Stimulated activated naive B cell treated with anti-CD40 and anti-IgM and Interleukin-4, amounts not matched to agents 10 μg/mL and 1 μg/mL and 100 μg/mL, for 72 hours (primary cell): ENCODE measurements at regions not wholly inside any gene's neighbourhood (a gene's known extent, or its start where the extent isn't known, plus 50 kb on each side); places are given as distances from the start of the nearest gene placed in this dataset.

Experiments
- ATAC-seq, 2 donors: fragments of 150-1000 bp; cut with Tn5 transposase; replicated peaks; 2 replicates each; pipeline ENCODE4 v1.10.0; 2021; ENCODE audit warnings: moderate library complexity in 1 of 2
- DNase-seq: peaks from one replicate; pipeline ENCODE4 v3.0.0; 2021
- H3K27ac Mint-ChIP-seq: one replicate; pipeline ENCODE4 v1.8.0; 2022; ENCODE audit warnings: mild to moderate bottlenecking, mixed read lengths
- H3K27me3 Mint-ChIP-seq, 2 donors: one replicate each; pipeline ENCODE4 v1.8.0; 2022; ENCODE audit warnings: mixed read lengths in 2 of 2
- H3K36me3 Mint-ChIP-seq, 2 donors: one replicate each; pipeline ENCODE4 v1.8.0; 2022; ENCODE audit warnings: mixed read lengths in 2 of 2, mild to moderate bottlenecking in 1 of 2
- H3K4me1 Mint-ChIP-seq, 2 donors: one replicate each; pipeline ENCODE4 v1.8.0; 2022; ENCODE audit warnings: mixed read lengths in 2 of 2, mild to moderate bottlenecking in 1 of 2
- H3K4me3 Mint-ChIP-seq, 2 donors: one replicate each; pipeline ENCODE4 v1.8.0; 2022; ENCODE audit warnings: mild to moderate bottlenecking in 2 of 2, mixed read lengths in 2 of 2, moderate library complexity in 1 of 2
- H3K9me3 Mint-ChIP-seq, 2 donors: one replicate each; pipeline ENCODE4 v1.8.0; 2022; ENCODE audit warnings: mixed read lengths in 2 of 2, mild to moderate bottlenecking in 1 of 2

DNA sequence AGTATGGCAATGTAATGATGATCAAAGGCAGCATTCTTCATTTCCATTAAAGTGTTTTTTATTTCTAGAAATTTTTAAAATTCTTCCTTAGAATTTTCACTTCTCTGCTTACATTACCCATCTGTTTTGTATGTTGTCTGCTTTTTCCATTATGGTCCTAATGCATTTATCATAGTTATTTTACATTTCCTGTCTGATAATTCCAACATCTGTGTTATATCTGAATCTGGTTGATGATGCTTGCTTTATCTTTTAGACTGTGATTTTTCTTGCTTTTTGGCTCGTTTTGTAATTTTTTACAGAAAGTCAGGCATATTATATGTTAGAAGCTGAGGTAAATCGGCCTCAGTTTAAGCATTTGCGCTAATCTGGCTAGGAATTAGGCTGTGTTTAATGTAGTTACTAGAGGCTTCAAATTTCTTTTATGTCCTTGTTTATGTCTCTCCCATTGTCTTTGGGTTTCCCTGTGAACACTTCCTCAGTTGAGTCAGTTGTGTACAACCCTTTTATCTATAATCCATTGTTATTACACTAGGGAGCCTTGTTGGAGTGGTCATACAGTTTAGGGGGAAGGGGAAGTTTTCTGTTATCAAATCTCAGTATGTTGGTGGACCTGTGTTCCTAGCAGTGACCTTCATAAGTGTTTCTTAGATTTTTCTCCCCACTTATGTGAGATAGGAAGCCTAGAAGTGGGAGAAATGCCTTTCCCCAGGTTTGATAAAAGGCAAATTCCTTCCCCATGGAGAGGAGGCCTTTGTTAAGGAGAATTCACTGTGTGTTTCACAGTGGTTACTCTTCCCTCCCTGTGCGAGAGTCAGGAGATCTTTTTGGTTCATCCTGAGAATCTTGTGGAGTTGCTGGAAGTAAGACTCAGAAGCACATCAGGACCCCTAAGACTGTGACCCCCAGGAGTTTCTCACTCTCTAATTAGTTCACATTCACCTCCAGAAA is 437.5 kb downstream of the INSC start:
- no peaks in the 10 kb centered on the region for H3K4me1 Mint-ChIP-seq
- H3K36me3 Mint-ChIP-seq, result no peaks in the 10 kb centered on the region
- no peaks in the 10 kb centered on the region for H3K27me3 Mint-ChIP-seq
- peaks cover 0 to 2% of the 10 kb centered on the region in 2 donors for H3K9me3 Mint-ChIP-seq
- ATAC-seq (no peak), DNase-seq (no peak)
- no peak overlapping the region for H3K4me3 Mint-ChIP-seq
- no peak overlapping the region for H3K27ac Mint-ChIP-seq

DNA sequence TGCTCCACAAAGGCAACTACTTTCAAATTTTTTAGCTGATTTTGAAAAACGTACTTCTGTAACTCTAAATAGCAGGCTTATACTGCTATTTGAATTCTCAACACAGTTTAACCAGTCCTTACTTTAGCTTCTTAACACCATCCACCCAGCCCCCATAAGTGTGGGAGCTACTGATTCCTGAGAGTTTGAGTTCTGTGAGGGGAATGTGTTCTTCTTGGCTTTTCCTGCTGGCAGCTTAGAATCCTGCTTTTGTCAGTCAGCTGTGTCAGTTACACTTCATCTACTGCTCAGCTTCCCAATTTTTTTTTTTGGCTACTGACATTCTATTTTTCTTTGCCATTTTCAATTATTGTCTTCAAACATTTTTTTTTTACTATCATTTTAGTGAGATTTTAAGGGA is 440.4 kb downstream of the INSC start:
- Mint-ChIP-seq H3K27me3 (no peaks in the 10 kb centered on the region), H3K9me3 (peaks cover 2 to 3% of the 10 kb centered on the region in 2 donors), H3K36me3 (no peaks in the 10 kb centered on the region), H3K4me1 (peaks cover 0 to 3% of the 10 kb centered on the region in 2 donors), H3K27ac (no peak overlapping the region), H3K4me3 (no peak overlapping the region)
- no peak for ATAC-seq
- no peak for DNase-seq

DNA sequence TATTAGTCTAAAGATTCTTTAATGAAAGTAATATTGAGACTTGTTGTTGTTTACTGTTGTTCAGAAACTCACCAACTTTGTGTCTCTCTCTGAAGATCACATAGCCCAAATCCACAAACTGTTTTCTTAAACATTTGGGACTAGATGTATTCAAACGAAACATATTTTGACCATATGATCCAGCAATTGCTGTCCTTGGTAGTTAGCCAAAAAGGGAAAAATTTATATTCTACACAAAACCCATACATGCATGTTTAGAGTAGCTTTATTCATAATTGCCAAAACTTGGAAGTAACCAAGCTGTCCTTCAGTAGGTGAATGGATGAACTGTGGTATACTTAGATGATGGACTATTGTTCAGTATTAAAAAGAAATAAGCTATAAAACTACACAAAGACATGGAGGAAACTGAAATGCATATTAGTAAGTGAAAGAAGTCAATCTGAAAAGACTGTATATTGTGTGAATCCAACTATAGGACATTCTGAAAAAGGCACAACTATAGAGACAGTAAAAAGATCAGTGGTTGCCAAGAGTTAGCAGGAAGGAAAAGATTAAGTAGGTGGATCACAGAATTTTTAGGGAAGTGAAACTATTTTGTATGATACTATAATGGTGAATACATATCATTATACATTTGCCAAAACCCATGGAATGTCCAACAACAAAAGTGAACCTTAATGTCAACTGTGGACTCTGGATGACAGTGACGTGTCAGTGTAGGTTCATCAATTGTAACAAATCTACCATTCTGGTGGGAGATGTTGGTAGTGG is 442.9 kb downstream of the INSC start:
- Mint-ChIP-seq H3K4me3 (no peak overlapping the region), H3K9me3 (peaks cover 2 to 3% of the 10 kb centered on the region in 2 donors), H3K27ac (no peak overlapping the region), H3K27me3 (no peaks in the 10 kb centered on the region), H3K36me3 (no peaks in the 10 kb centered on the region), H3K4me1 (peaks cover 0 to 3% of the 10 kb centered on the region in 2 donors)
- DNase-seq (no peak), ATAC-seq (no peak)

DNA sequence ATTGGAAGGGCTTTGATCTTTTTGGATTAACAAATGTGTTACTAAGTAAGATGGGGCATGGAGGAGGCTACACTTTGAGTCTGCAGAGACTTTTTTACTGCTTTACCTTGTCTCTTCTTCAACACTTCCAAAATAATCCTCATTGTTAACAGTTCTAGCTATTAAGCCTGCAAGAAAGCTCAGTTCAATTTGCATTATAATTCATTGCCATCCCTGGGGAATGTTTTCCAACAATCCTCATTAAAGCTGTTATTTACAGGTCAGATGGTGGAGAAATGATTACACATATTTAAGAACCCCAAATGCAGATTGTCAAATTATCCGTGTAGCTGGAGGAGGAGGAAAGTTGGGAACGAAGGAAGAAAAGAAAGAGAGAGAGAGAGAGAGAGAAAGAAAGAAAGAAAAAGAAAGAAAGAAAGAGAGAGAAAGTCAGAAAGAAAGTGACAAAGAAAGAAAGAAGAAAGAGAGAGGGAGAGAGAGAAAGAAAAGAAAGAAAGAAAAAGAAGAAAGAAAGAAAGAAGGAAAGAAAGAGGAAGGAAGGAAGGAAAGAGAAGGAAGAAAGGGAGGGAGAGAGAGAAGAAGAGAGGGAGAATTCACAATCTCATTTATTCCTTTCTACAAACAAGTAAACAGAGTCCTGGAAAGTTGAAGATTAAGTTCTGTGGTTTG is 443.9 kb downstream of the INSC start:
- Mint-ChIP-seq H3K4me1 (peaks cover 0 to 3% of the 10 kb centered on the region in 2 donors), H3K27me3 (no peaks in the 10 kb centered on the region), H3K27ac (no peak overlapping the region), H3K9me3 (peaks cover 3 to 5% of the 10 kb centered on the region in 2 donors), H3K36me3 (no peaks in the 10 kb centered on the region), H3K4me3 (no peak overlapping the region)
- no peak for ATAC-seq
- no peak for DNase-seq

DNA sequence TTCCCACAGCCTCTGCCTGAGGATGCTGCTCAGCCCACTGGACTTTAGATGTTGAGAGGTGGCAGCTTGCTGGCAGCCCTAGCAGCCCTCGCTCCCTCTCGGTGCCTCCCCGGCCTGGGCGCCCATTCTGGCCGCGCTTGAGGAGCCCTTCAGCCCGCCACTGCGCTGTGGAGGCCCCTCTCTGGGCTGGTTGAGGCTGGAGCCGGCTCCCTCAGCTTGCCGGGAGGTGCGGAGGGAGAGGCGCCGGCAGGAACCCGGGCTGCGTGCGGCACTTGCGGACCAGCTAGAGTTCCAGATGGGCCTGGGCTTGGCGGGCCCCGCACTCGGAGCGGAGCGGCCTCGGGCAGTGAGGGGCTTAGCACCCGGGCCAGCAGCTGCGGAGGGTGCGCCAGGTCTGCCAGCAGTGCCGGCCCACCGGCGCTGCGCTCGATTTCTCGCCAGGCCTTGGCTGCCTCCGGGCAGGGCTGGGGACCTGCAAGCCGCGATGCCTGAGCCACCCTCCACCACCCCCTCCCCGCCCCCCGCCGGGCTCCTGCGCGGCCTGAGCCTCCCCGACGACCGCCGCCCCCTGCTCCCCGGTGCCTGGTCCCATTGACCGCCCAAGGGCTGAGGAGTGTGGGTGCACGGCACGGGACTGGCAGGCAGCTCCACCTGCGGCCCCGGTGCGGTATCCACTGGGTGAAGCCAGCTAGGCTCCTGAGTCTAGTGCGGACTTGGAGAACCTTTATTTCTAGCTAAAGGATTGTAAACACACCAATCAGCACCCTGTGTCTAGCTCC is 446.2 kb downstream of the INSC start:
- no peaks in the 10 kb centered on the region for H3K27me3 Mint-ChIP-seq
- ATAC-seq, result no peak
- no peak for DNase-seq
- H3K36me3 Mint-ChIP-seq, result no peaks in the 10 kb centered on the region
- H3K9me3 Mint-ChIP-seq, result peaks cover 3 to 8% of the 10 kb centered on the region in 2 donors
- peaks cover 0 to 3% of the 10 kb centered on the region in 2 donors for H3K4me1 Mint-ChIP-seq
- H3K27ac Mint-ChIP-seq, result no peak overlapping the region
- H3K4me3 Mint-ChIP-seq, result no peak overlapping the region

DNA sequence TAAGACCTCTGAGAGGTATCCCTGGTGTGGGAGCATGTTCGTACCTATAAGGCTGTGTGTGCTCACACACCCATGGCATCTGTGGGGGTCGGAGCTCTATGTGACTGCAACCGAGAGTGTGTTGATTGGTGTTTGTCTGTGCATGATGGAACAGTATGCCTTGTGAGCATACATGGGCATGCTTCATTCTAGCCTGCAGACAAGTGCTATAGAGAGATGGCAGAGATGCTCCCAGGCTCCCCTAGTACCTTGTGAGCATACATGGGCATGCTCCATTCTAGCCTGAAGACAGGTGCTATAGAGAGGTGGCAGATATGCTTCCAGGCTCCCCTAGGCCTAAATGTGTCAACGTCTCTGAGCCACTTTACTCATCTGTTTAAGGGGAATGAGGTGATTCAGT is 447.5 kb downstream of the INSC start:
- H3K27ac Mint-ChIP-seq, result no peak overlapping the region
- no peak overlapping the region for H3K4me3 Mint-ChIP-seq
- H3K9me3 Mint-ChIP-seq, result peaks cover 3 to 11% of the 10 kb centered on the region in 2 donors
- no peaks in the 10 kb centered on the region for H3K27me3 Mint-ChIP-seq
- H3K36me3 Mint-ChIP-seq, result no peaks in the 10 kb centered on the region
- DNase-seq, result no peak
- peaks cover 0 to 3% of the 10 kb centered on the region in 2 donors for H3K4me1 Mint-ChIP-seq
- ATAC-seq, result no peak

DNA sequence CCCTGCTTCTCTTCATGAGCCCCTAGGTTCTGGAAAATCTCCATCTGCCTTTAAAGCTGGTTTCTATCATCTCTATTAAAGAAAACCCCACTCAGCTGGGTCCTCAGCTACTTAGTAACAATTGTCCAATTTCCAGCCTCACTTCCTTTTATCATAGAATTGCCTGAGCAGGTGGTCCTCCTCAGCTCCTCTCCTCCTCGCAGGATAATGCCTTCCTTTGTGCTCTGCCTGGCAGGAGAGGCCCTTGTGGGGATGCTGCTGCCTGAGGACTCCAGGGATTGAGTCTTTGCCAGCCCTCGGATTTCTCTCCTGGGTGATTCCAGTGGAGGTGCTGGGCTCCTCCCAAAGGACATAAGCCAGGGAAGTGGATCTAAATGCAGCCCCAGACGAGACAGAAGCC is 448.3 kb downstream of the INSC start:
- Mint-ChIP-seq H3K4me1 (no peaks in the 10 kb centered on the region), H3K27ac (no peak overlapping the region), H3K27me3 (no peaks in the 10 kb centered on the region), H3K36me3 (no peaks in the 10 kb centered on the region), H3K9me3 (peaks cover 3 to 13% of the 10 kb centered on the region in 2 donors), H3K4me3 (no peak overlapping the region)
- ATAC-seq, result no peak
- DNase-seq, result no peak

DNA sequence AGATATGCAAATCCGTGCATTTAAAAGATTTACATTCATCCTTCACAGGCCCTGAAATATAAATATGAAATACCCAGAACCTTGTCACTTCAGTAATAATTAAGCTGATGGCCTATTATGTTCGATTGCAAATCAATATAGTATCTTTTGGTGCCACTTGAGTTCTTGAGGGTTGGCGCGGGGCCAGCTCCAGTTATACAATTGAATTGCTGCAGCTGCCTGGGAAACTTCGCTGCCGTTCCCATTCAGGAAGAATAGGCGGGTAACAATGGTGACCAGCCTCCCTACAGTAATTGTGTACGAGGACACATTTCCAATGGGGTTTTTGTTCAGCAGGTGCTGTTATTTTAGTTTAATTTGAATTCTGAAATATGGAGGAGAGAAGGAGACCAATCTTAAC is 451.2 kb downstream of the INSC start:
- Mint-ChIP-seq H3K9me3 (peaks cover 0 to 11% of the 10 kb centered on the region in 2 donors), H3K36me3 (no peaks in the 10 kb centered on the region), H3K27me3 (no peaks in the 10 kb centered on the region), H3K27ac (no peak overlapping the region), H3K4me1 (no peaks in the 10 kb centered on the region), H3K4me3 (no peak overlapping the region)
- no peak for DNase-seq
- no peak for ATAC-seq

DNA sequence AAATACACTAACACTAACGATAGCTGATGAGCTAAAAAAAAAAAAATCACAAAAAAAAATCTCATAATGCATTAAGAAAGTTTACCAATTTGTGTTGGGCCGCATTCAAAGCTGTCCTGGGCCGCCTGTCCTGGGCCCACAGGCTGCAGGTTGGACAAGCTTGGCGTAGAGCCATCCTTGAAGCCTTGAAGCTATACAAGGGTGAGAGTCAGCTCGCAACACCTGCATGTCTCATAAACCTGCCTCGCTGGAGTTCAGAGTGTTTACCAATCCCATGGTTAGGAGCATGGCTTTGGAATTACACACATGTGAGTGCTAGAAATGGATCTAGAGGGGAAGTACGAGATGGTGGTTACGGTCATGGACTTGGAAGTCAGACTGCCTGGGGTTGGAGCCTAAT is 453.7 kb downstream of the INSC start:
- H3K9me3 Mint-ChIP-seq, result peaks cover 0 to 10% of the 10 kb centered on the region in 2 donors
- ATAC-seq, result no peak
- H3K27ac Mint-ChIP-seq, result no peak overlapping the region
- DNase-seq, result no peak
- H3K36me3 Mint-ChIP-seq, result no peaks in the 10 kb centered on the region
- no peaks in the 10 kb centered on the region for H3K4me1 Mint-ChIP-seq
- no peak overlapping the region for H3K4me3 Mint-ChIP-seq
- H3K27me3 Mint-ChIP-seq, result no peaks in the 10 kb centered on the region

DNA sequence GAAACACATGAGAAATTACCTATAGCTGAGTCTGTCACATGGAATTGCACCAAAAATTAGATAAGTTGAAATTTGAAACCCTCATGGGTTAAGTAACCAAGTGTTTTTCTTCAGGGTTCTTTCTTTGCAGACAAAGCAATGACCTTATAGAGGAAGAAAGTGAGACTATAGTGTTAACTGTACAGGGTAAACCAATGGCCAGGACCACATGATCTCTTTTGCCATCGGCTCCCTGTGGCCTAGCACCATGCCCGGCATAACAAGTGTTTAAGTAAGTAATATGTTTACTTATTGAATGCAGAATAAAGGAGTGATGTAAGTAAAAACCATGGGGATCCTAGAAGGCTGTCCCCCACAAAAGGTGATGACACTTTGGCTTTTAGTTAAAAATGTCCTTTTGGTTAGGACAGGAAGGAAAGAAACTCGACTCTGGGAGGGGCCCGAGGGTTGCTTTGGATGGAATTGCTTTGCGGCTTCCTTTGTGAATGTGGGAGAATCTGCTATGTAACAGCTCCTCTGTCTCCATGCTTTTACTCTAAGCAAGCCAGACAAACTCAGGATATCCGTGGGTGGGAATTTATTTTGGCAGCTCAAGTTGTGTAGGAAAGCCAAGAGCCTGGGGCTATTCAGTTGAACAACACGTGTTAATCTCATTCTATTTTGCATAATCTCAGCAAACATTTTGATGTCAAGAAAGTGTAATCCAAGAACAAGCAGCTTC is 454.7 kb downstream of the INSC start:
- no peaks in the 10 kb centered on the region for H3K4me1 Mint-ChIP-seq
- no peaks in the 10 kb centered on the region for H3K36me3 Mint-ChIP-seq
- no peak for ATAC-seq

DNA sequence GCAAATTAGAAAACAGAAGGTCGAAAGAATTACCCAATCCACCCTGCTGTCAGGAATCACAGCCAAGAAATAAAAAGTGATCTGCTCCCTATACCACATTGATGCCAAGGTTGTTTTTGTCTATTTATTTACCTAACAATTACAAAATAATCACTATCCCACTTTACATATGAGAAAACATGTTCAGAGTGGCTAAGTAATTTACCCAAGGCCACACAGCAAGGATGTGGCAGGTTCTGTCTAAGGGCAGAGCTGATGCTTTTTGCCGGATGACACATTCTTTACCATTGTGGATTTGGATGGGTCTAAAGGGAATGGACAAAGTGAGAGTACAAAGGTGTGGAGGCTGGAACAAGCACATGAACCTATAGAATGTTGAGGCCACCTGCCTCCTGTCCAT is 460.7 kb downstream of the INSC start:
- Mint-ChIP-seq H3K27me3 (no peaks in the 10 kb centered on the region), H3K9me3 (peaks cover 0 to 2% of the 10 kb centered on the region in 2 donors), H3K4me1 (no peaks in the 10 kb centered on the region), H3K4me3 (no peak overlapping the region), H3K36me3 (no peaks in the 10 kb centered on the region), H3K27ac (no peak overlapping the region)
- DNase-seq (no peak), ATAC-seq (no peak)

More for the DNA sequence above, 454.7 kb downstream of the INSC start:
- DNase-seq, result no peak
- H3K27me3 Mint-ChIP-seq, result no peaks in the 10 kb centered on the region
- no peak overlapping the region for H3K27ac Mint-ChIP-seq
- no peak overlapping the region for H3K4me3 Mint-ChIP-seq
- peaks cover 0 to 6% of the 10 kb centered on the region in 2 donors for H3K9me3 Mint-ChIP-seq

DNA sequence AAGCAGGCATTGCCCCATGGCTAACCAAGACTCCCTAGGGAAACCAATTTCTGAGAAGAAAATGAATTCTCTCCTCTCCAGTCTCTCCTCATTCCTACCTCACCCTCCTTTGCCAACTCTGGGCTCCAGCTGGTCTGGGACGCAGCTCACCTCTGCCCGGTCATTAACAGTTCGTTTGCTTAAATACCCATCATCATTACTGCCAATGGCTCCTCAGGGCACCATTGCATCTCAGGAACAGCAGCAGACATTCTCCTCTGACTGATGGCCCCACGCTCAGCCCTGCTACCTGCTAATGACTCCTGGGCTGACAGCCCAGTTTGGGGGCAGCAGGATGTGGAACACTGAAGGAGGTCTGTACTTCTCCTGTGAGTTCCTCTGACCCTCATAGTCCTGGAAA is 462.0 kb downstream of the INSC start:
- no peak for DNase-seq
- ATAC-seq, result no peak
- no peaks in the 10 kb centered on the region for H3K36me3 Mint-ChIP-seq

DNA sequence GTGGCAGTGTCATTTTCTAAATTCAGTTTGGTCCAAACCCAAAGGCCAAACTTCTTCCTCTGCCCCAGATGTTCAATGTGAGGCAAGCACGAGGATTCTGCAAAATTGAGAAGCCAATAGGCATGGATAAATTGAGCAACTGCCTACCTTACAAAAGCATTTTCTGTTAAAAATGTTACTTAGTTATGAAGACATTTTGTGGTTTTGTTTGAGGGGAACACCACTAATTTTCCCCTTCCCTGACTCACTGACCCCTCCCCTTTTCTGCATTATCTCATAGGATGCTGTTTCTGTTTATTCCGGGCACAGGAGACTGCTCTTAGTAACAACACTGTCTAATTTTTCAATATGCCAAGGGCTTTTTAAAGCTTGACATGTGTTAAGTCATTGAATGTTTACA is 462.8 kb downstream of the INSC start:
- ATAC-seq (no peak), DNase-seq (no peak)
- H3K27ac Mint-ChIP-seq, result no peak overlapping the region
- H3K4me3 Mint-ChIP-seq, result no peak overlapping the region
- H3K36me3 Mint-ChIP-seq, result no peaks in the 10 kb centered on the region
- peaks cover 0 to 2% of the 10 kb centered on the region in 2 donors for H3K9me3 Mint-ChIP-seq
- no peaks in the 10 kb centered on the region for H3K4me1 Mint-ChIP-seq
- no peaks in the 10 kb centered on the region for H3K27me3 Mint-ChIP-seq

More for the DNA sequence above, 462.0 kb downstream of the INSC start:
- H3K27me3 Mint-ChIP-seq, result no peaks in the 10 kb centered on the region
- H3K4me3 Mint-ChIP-seq, result no peak overlapping the region
- H3K27ac Mint-ChIP-seq, result no peak overlapping the region
- H3K9me3 Mint-ChIP-seq, result peaks cover 0 to 2% of the 10 kb centered on the region in 2 donors
- no peaks in the 10 kb centered on the region for H3K4me1 Mint-ChIP-seq
